HL-60 (cell line): ENCODE measurements at regions not wholly inside any gene's neighbourhood (a gene's known extent, or its start where the extent isn't known, plus 50 kb on each side); places are given as distances from the start of the nearest gene placed in this dataset.

ENCODE experiments used
- DNase-seq, 2 experiments: peaks; one replicate each; pipeline ENCODE4 v3.0.0-alpha.2; 2010 to 2020; ENCODE audit warnings: low read depth in 1 of 2, low spot score in 1 of 2
- H3K27ac ChIP-seq: fragments of 250-450 bp; sonication (Bioruptor Pico); replicated peaks from 2 replicates; pipeline ENCODE4 v1.5.1; 2020; ENCODE audit warnings: mild to moderate bottlenecking, moderate library complexity
- H3K27me3 ChIP-seq: fragments of 250-450 bp; sonication (Bioruptor Pico); 2 replicates; pipeline ENCODE4 v1.5.1; 2021; ENCODE audit warnings: mild to moderate bottlenecking, moderate library complexity; ENCODE audit not compliant: insufficient read depth, poor library complexity, severe bottlenecking
- H3K4me3 ChIP-seq: replicated peaks from 2 replicates; pipeline ENCODE4 v1.5.1; 2011; ENCODE audit warnings: mild to moderate bottlenecking, control low read depth, low read length; ENCODE audit not compliant: insufficient read depth
- CTCF ChIP-seq: IDR thresholded peaks from one replicate; pipeline ENCODE4 v1.5.1; 2011; ENCODE audit warnings: low read length, control low read depth, inconsistent platforms; ENCODE audit not compliant: insufficient read depth
- GABPA ChIP-seq: IDR thresholded peaks from 2 replicates; pipeline ENCODE4 v1.6.1; 2012; ENCODE audit warnings: low read depth
- POLR2AphosphoS5 ChIP-seq: IDR thresholded peaks from 2 replicates; pipeline ENCODE4 v1.6.1; 2012; ENCODE audit warnings: low read depth
- SPI1 ChIP-seq: IDR thresholded peaks from 2 replicates; pipeline ENCODE4 v1.6.1; 2012; ENCODE audit warnings: low read depth, mild to moderate bottlenecking, borderline replicate concordance
- TF ChIP-seq, protein P1 (sequence below): IDR thresholded peaks from 2 replicates; pipeline ENCODE4 v1.6.1; 2012; ENCODE audit warnings: low read depth; ENCODE audit not compliant: insufficient replicate concordance

GRCh38 chr20:53752971-53753879 lies 159.6 kb upstream of the ZNF217 start:
- no peak for DNase-seq
- TF ChIP-seq GABPA (no peak), POLR2AphosphoS5 (no peak), CTCF (no peak), SPI1 (no peak)
- TF ChIP-seq, protein P1, sequence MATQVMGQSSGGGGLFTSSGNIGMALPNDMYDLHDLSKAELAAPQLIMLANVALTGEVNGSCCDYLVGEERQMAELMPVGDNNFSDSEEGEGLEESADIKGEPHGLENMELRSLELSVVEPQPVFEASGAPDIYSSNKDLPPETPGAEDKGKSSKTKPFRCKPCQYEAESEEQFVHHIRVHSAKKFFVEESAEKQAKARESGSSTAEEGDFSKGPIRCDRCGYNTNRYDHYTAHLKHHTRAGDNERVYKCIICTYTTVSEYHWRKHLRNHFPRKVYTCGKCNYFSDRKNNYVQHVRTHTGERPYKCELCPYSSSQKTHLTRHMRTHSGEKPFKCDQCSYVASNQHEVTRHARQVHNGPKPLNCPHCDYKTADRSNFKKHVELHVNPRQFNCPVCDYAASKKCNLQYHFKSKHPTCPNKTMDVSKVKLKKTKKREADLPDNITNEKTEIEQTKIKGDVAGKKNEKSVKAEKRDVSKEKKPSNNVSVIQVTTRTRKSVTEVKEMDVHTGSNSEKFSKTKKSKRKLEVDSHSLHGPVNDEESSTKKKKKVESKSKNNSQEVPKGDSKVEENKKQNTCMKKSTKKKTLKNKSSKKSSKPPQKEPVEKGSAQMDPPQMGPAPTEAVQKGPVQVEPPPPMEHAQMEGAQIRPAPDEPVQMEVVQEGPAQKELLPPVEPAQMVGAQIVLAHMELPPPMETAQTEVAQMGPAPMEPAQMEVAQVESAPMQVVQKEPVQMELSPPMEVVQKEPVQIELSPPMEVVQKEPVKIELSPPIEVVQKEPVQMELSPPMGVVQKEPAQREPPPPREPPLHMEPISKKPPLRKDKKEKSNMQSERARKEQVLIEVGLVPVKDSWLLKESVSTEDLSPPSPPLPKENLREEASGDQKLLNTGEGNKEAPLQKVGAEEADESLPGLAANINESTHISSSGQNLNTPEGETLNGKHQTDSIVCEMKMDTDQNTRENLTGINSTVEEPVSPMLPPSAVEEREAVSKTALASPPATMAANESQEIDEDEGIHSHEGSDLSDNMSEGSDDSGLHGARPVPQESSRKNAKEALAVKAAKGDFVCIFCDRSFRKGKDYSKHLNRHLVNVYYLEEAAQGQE: no peak
- no peak overlapping the region for H3K4me3 ChIP-seq
- H3K27me3 ChIP-seq: no peaks in the 10 kb centered on the region
- peak overlapping the region; percentile 82 for H3K27ac ChIP-seq

DNA sequence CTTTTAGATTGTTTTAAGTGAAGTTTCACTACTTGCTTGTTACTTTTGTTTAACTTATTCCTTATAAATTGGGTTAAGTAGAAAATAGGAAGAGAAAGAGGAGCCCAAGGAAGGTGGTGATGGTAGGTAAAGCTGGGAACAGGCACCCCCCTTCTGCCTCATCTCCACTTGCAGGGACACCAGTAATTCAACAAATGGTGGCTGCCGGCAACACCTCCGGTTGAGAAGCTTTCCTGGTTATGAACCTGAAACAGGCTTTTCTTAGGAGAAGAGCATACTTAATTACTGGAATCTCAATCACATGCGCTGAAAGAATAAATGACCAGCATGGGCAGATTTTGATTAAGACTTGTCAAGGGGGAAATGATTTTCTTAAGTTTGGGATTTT lies 158.9 kb upstream of the ZNF217 start:
- Histone ChIP-seq H3K27me3 (no peaks in the 10 kb centered on the region), H3K27ac (peak overlapping the region; percentile 82), H3K4me3 (no peak overlapping the region)
- TF ChIP-seq POLR2AphosphoS5: no peak
- TF ChIP-seq, protein P1: no peak
- TF ChIP-seq CTCF: no peak
- TF ChIP-seq SPI1: no peak
- no peak for TF ChIP-seq GABPA
- no peak for DNase-seq

DNA sequence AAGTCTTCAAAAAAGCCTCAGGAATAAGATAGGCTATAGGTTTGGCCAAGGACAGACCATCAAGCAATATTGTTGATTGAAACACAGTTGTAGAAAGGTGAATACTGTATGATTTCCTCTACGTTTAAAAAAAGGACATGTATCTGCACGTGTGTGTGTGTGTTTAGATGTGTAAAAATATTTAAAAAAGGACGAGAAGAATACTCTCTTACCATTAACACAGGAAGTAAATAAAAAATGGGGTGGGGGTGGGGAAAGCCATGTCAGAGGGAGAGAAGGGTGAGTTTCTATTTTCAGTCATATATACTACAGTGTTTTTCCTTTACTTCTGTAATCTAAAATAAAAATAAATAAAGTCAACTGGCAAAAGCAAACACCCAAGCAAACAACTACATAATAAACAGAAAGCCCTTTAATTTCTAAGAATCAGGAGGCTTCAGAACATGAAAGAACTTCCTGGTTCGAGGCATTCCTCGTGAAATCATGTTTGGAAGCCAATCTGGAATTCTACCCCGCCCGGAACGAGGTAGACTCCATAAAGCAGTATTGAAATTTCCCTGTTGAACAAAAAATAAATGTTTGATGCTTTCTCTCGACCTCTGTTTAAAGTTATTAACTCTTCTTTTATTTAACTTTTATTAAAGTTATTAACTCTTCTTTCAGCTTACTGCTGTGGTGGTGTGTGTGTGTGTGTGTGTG lies 158.1 kb upstream of the ZNF217 start:
- TF ChIP-seq POLR2AphosphoS5: no peak
- no peak for TF ChIP-seq GABPA
- TF ChIP-seq SPI1: no peak
- TF ChIP-seq CTCF: no peak
- TF ChIP-seq, protein P1: no peak
- Histone ChIP-seq H3K4me3 (no peak overlapping the region), H3K27ac (peak overlapping the region; percentile 82), H3K27me3 (no peaks in the 10 kb centered on the region)
- no peak for DNase-seq
